PC-9 (cell line): ENCODE measurements at regions not wholly inside any gene's neighbourhood (a gene's known extent, or its start where the extent isn't known, plus 50 kb on each side); places are given as distances from the start of the nearest gene placed in this dataset.

Experiments used
- CTCF ChIP-seq: fragments of 200-600 bp; sonication (generic); conservative IDR thresholded peaks from 2 replicates; pipeline ENCODE4 v1.6.1; 2017; ENCODE audit warnings: mixed run types, antibody characterized with exemption, mild to moderate bottlenecking, moderate library complexity
- EZH2 ChIP-seq: fragments of 200-600 bp; sonication (generic); IDR thresholded peaks from 2 replicates; pipeline ENCODE4 v1.8.0; 2017; ENCODE audit warnings: antibody characterized with exemption, low read depth

GRCh38 chr4:53744446-53745160, 153.3 kb upstream of the LNX1 start:
- TF ChIP-seq CTCF (no peak), EZH2 (no peak)
